GM21717 (cell line): ENCODE measurements at regions not wholly inside any gene's neighbourhood (a gene's known extent, or its start where the extent isn't known, plus 50 kb on each side); places are given as distances from the start of the nearest gene placed in this dataset.

Source experiments
- ATAC-seq: cut with Tn5 transposase; IDR thresholded peaks from one replicate; pipeline ENCODE4 v1.9.1; 2021; ENCODE audit warnings: mild to moderate bottlenecking, moderate library complexity; ENCODE audit not compliant: unreplicated experiment

DNA sequence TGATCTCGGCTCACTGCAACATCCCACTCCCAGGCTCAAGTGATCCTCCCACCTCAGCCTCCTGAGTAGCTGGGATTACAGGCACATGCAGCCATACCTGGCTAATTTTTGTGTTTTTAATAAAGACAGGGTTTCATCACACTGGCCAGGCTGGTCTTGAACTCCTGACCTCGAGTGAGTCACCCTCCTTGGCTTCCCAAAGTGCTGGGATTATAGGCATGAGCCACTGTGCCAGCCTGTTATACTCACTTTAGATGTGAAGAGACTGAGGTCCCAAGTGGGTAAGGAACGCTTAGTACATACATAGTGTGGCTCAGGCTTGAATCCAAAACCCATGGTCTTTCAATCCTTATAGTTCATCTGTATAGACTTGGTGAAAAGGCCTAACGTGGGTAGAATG is 63.7 kb upstream of the EPS8L3 start:
- no peak for ATAC-seq

DNA sequence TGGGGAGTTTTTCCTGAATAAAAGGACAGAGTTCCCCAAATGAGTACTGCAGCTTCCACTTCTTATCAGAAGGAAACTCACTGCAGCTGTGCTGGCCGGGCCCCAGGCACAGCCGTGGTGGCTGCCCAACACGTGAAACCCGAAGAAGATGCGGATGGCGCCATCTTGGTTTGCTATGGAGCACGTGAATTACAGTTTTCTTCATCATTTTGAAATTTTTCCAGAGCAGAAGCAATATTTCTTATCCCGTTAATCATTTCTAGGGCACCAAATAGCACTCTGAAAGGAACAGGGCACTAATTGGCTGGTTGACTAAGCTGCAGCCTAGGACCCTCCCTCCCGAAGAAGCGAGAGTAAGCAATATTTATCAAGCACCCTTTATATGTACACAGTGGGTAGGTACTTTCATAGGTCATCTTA is 63.2 kb upstream of the EPS8L3 start:
- ATAC-seq, result no peak

DNA sequence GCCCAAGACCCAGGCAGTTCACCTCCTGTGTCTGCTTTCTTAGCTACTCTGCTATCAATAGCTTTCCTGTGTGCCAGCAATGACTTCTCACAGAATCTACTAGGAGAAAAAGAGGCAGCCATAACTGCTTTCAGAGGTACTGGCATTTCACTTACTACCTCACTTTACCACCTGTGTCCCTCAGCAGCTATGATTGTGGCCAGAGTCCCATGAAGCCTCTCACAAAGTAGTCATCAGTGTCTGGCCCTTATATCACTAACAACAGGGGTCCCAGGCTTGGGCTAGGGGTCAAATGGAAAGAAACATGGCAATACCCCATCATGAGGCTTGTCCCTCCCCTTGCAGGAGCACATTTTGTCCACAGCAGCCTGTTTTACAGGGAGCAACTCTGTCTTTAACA is 62.7 kb upstream of the EPS8L3 start:
- ATAC-seq, result no peak

GRCh38 chr1:109824349-109825115 is 60.8 kb upstream of the EPS8L3 start:
- no peak for ATAC-seq

DNA sequence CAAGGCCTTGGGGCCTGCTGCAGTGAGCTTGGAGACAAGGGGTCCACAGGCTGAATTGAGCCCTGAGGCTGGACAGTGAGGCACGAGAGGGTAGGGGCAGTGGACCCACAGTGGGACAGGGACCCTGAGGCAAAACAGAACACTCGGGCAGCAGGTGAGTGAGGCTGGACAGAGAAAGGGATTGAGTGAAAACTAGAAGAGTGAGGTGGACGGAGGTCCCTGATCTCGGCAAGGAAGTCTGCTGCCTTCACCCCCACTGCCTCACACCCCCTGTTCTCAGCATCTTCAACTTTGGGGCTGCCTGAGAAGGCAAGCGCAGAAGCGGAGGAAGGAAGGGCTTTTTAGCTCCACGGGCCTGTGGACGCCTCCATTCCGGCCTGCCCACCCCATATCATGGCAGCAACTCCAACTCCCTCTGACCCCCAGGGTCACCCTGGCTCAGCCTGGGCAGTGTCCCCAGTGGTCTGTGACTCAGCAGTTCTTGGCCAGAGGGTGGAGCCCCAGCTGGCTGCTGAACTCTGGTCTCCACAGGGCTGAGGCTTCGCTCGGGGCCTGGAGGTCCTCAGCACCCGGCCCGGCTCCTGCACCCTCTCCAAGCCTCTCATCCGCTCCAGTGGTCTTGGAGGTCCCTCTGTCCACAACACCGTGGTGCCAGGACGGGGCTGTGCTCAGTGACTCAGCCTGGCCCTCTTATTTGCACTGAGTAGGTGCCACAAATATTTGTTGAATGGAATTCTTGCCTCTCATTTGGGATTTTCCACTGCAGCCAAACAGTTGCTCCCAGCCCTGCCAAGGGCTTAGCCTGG is 60.0 kb upstream of the EPS8L3 start:
- no peak for ATAC-seq

GRCh38 chr1:109822749-109823542 is 59.2 kb upstream of the EPS8L3 start:
- no peak for ATAC-seq

DNA sequence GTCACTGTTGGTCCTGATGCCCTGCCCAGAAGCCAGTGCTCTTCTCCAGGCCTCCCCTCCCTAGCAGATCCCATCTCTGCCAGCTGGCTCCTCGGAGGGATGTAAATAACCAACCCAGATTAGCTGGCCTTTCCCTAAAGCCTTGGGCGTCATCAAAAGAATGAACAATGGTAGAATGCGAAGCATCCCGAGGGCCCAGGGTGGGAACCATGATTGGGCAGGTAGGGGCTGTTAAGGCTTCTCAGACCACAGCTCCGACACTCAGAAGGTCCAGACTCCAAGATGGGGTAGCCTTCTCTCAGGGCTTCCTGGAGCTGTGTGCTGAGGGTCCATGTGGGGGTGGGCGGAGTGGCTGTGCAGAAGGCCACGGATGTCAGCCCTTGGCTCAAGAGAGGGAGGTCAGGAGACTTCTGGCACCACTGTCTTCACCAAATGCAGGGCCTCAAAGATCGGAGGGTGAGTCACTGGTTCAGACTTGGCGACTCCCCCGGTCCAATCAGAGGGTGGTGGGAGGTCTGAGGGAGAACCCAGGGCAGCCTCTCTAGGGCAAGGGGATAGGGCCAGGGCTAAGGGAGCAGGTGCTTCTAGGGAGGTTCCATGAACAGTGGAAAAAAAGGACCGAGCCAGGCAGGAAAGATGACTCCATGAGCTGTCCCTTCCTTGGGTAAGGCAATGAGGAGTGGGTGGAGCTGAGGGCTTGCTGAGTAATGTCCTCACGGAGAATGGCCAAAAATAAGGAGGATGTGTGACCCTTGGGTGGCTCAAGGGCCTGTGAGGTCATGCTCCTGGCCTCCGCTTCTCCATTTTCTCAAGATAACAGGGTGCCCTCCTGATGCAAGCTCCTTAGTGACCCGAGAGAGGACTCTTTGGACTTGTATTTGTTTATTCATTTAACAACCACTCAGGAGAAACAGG is 58.4 kb upstream of the EPS8L3 start:
- no peak for ATAC-seq

GRCh38 chr1:109821221-109821669 is 57.5 kb upstream of the EPS8L3 start:
- no peak for ATAC-seq

DNA sequence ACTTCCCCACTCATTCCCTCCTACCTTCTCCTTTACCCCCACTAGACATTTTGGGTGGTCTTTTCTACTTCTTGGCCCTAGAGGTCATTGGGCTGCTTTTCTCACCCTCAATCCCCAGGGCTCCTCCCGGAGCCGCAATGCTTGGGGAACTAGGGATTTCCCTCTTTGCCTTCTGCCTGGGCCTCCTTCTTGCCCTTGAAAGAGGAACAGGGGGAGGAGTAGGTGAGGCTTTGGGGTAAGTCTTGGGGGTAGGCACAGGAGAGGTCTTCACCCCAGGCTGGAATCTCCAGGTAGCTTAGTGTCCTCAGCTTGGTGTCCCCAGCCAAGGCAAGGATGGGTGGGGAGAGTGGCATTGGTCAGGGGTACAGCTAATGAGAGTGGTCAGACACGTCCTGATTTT is 56.2 kb upstream of the EPS8L3 start:
- no peak for ATAC-seq

- ATAC-seq, result no peak
These were observed 55.5 kb upstream of the EPS8L3 start for GRCh38 chr1:109818988-109819764.

- no peak for ATAC-seq
These were observed 54.7 kb upstream of the EPS8L3 start for GRCh38 chr1:109818271-109818987.

DNA sequence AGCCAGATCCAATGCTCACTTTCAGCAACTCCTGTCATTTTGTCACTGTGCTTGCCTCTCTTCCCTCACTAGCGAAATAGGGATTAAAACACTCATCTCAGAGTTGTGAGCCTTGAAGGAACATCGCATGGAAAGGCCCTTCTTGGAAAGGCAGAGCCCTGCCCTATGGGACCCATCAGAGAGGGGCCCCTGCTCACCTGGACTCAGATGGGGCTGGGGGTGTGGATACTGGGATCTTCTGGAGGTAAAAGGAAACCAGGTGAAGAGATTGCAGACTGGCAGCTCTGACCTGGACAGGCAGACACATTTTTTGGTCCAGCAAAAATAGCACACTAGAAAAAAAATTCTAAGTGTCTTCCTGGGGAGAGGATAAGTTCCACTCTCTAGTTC is 54.2 kb upstream of the EPS8L3 start:
- ATAC-seq, result no peak

DNA sequence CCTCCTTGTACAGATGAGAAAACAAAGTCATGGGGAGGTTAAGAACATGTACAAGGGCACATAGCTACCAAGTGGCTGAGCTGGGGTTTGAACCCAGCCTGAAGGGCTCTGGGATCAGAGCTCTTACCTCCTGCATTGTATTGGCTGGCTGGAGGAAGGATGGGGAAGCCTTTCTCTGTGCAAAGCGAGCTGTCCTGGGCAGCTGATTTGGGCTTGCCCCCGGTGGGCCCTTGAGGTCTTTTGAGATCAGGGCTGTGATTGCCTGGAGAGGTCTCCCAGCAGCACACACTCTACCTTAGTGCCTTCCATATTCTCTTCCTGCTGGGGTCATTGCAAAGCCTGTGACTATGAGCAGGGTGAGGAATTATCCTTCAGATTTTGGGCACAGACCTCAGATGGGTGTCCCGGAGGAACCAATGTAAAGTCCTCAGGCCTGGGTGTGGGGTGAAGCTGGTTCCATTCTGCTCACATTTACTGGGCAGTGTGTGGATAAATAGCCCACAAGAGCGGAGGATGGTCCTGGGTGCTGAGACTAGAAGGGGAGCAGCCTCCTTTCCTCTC is 53.3 kb upstream of the EPS8L3 start:
- ATAC-seq, result no peak

GRCh38 chr1:109816175-109816811 is 52.6 kb upstream of the EPS8L3 start:
- ATAC-seq, result peak; percentile 91

DNA sequence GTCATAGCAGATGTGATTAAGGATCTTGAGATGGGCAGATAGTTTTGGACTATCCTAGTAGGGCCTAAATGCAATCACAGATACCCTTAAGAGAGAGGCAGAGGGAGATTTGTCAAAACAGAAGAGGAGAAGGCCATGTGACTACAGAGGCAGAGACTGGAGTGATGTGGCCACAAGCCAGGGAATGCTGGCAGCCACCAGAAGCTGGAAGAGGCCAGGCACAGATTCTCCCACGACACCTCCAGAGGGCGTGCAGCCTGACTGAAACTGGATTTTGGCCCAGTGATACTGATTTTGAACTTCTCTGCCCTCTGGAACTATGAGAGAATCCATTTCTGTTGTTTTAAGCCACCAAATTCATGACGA is 52.1 kb upstream of the EPS8L3 start:
- ATAC-seq, result no peak

GRCh38 chr1:109814993-109815786 is 51.5 kb upstream of the EPS8L3 start:
- ATAC-seq, result no peak

DNA sequence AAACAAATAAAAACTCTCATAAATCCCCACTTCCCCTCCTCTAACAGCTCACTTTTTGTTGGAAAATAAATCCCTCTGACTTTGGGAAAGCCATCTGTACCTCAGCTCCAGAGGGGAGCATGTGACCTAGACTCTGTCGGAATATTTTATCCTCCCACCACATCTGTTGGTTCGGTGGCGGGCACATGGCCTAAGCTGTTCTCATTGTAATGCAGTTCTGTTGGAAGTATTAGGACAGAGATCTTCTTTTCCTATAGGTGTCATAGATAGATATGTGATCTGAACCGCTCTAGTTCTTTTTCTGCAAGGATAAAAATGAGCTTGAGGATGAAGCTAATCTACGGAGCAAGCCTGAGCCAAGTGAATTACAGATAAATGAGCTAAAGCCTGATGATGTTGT is 50.5 kb upstream of the EPS8L3 start:
- ATAC-seq, result no peak
